ENCODE measurements at regions not wholly inside any gene's neighbourhood (a gene's known extent, or its start where the extent isn't known, plus 50 kb on each side); places are given as distances from the start of the nearest gene placed in this dataset.

- no peak for TF ChIP-seq CTCF (IDR thresholded peaks at IDR 0.05; ENCODE audit: low read depth, low read length)
- no peaks in the 10 kb centered on the region for H3K9me3 ChIP-seq (ENCODE audit: severe bottlenecking)
Observed at GRCh38 chr18:25962919-25963318, 127.5 kb downstream of the SS18 start.

GRCh38 chr18:25962176-25962575 lies 128.2 kb downstream of the SS18 start:
- no peak overlapping the region for H3K27ac ChIP-seq
- H3K4me3 ChIP-seq (ENCODE audit: low read depth, low read length) = no peak overlapping the region
- no peaks in the 10 kb centered on the region for H3K9me3 ChIP-seq (ENCODE audit: severe bottlenecking)
- DNase-seq = no peak
- no peak for TF ChIP-seq CTCF (IDR thresholded peaks at IDR 0.05; ENCODE audit: low read depth, low read length)
- H3K36me3 ChIP-seq = no peaks in the 10 kb centered on the region
- no peaks in the 10 kb centered on the region for H3K27me3 ChIP-seq (ENCODE audit: insufficient read depth, low read depth, severe bottlenecking)

More at GRCh38 chr18:25962919-25963318, 127.5 kb downstream of the SS18 start:
- no peaks in the 10 kb centered on the region for H3K36me3 ChIP-seq
- DNase-seq = no peak
- no peak overlapping the region for H3K27ac ChIP-seq
- H3K27me3 ChIP-seq (ENCODE audit: insufficient read depth, low read depth, severe bottlenecking) = no peaks in the 10 kb centered on the region
- no peak overlapping the region for H3K4me3 ChIP-seq (ENCODE audit: low read depth, low read length)

- no peak for TF ChIP-seq CTCF (IDR thresholded peaks at IDR 0.05; ENCODE audit: low read depth, low read length)
- no peak overlapping the region for H3K27ac ChIP-seq
- H3K27me3 ChIP-seq (ENCODE audit: insufficient read depth, low read depth, severe bottlenecking) = no peaks in the 10 kb centered on the region
- H3K4me3 ChIP-seq (ENCODE audit: low read depth, low read length) = no peak overlapping the region
- no peaks in the 10 kb centered on the region for H3K9me3 ChIP-seq (ENCODE audit: severe bottlenecking)
- DNase-seq = no peak
- H3K36me3 ChIP-seq = no peaks in the 10 kb centered on the region
Observed at GRCh38 chr18:25957017-25957416, 133.4 kb downstream of the SS18 start.

- Histone ChIP-seq H3K4me3 (ENCODE audit: low read depth, low read length) (no peak overlapping the region), H3K27me3 (ENCODE audit: insufficient read depth, low read depth, severe bottlenecking) (no peaks in the 10 kb centered on the region), H3K27ac (no peak overlapping the region), H3K36me3 (no peaks in the 10 kb centered on the region), H3K9me3 (ENCODE audit: severe bottlenecking) (no peaks in the 10 kb centered on the region)
- no peak for TF ChIP-seq CTCF (IDR thresholded peaks at IDR 0.05; ENCODE audit: low read depth, low read length)
- no peak for DNase-seq
Observed at GRCh38 chr18:25953111-25953510, 137.3 kb downstream of the SS18 start.

GRCh38 chr18:25950321-25950720 lies 140.1 kb downstream of the SS18 start:
- Histone ChIP-seq H3K4me3 (ENCODE audit: low read depth, low read length) (no peak overlapping the region), H3K27me3 (ENCODE audit: insufficient read depth, low read depth, severe bottlenecking) (no peaks in the 10 kb centered on the region), H3K27ac (no peak overlapping the region), H3K9me3 (ENCODE audit: severe bottlenecking) (no peaks in the 10 kb centered on the region), H3K36me3 (no peaks in the 10 kb centered on the region)
- DNase-seq = no peak
- TF ChIP-seq CTCF (IDR thresholded peaks at IDR 0.05; ENCODE audit: low read depth, low read length) = no peak

GRCh38 chr18:25946540-25946939 lies 143.9 kb downstream of the SS18 start:
- no peaks in the 10 kb centered on the region for H3K36me3 ChIP-seq
- DNase-seq = no peak
- no peaks in the 10 kb centered on the region for H3K9me3 ChIP-seq (ENCODE audit: severe bottlenecking)

More at GRCh38 chr18:25946540-25946939, 143.9 kb downstream of the SS18 start:
- TF ChIP-seq CTCF (IDR thresholded peaks at IDR 0.05; ENCODE audit: low read depth, low read length) = no peak
- H3K4me3 ChIP-seq (ENCODE audit: low read depth, low read length) = no peak overlapping the region
- H3K27me3 ChIP-seq (ENCODE audit: insufficient read depth, low read depth, severe bottlenecking) = no peaks in the 10 kb centered on the region
- no peak overlapping the region for H3K27ac ChIP-seq
